GM10248 (cell line): ENCODE measurements at regions not wholly inside any gene's neighbourhood (a gene's known extent, or its start where the extent isn't known, plus 50 kb on each side); places are given as distances from the start of the nearest gene placed in this dataset.
"Not testable (repeated sequence)": the region's sequence is repeated elsewhere in the genome, so short reads cannot be mapped to it uniquely, and the experiment has no call there.

ENCODE experiments used
- CTCF ChIA-PET: fragments of 300-600 bp; sonication (Branson Sonifier 250); formaldehyde crosslinking; extraction: SDS; loops from one replicate; lab custom pipeline; 2021; ENCODE audit warnings: antibody characterized with exemption; lab: Yijun Ruan, JAX
- POLR2A ChIA-PET: fragments of 350-650 bp; sonication (Branson Sonifier 250); formaldehyde crosslinking; extraction: SDS; loops from one replicate; lab custom pipeline; 2020; ENCODE audit warnings: antibody characterized with exemption; lab: Yijun Ruan, JAX
- DNase-seq: peaks from one replicate; pipeline ENCODE4 v3.0.0; 2012; ENCODE audit errors: extremely low spot score
- CTCF ChIP-seq: IDR thresholded peaks from 2 replicates; pipeline ENCODE4 v1.5.1; 2012; ENCODE audit warnings: mild to moderate bottlenecking, low read depth; ENCODE audit errors: extremely low read depth, missing control alignments, control extremely low read depth

GRCh38 chr11:42975180-42975529 lies 336.6 kb upstream of the API5 start:
- no peak for DNase-seq
- no peak for TF ChIP-seq CTCF
- CTCF ChIA-PET = interaction anchor here (1.2 kb wide), 1 partner anchor 24 kb away, joined by 4 read pairs; no protein-coding TSS in a partner anchor
- POLR2A ChIA-PET = no interaction called here

- TF ChIP-seq CTCF = no peak
- DNase-seq = no peak
- ChIA-PET CTCF (no interaction called here), POLR2A (no interaction called here)
Measured at GRCh38 chr11:42976636-42977217, 335.1 kb upstream of the API5 start.

DNA sequence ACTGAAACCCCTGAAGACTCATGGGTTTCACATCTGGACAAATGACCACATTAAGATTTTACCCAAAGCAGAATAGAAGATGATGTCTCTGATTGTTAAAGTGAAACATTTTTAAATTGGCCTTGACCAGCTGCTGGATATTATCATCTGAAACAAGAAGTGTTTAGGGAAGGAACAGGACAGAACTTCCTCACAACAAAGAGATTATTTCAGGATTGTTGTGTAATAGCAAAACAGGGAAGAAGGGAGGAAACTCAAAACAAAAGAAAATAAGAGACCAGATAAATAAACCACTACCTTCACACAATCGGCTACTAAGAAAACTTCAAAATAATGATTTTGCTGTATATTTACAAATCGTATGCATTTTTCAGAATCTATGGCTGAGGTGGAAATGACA lies 319.2 kb upstream of the API5 start:
- POLR2A ChIA-PET = no interaction called here

DNA sequence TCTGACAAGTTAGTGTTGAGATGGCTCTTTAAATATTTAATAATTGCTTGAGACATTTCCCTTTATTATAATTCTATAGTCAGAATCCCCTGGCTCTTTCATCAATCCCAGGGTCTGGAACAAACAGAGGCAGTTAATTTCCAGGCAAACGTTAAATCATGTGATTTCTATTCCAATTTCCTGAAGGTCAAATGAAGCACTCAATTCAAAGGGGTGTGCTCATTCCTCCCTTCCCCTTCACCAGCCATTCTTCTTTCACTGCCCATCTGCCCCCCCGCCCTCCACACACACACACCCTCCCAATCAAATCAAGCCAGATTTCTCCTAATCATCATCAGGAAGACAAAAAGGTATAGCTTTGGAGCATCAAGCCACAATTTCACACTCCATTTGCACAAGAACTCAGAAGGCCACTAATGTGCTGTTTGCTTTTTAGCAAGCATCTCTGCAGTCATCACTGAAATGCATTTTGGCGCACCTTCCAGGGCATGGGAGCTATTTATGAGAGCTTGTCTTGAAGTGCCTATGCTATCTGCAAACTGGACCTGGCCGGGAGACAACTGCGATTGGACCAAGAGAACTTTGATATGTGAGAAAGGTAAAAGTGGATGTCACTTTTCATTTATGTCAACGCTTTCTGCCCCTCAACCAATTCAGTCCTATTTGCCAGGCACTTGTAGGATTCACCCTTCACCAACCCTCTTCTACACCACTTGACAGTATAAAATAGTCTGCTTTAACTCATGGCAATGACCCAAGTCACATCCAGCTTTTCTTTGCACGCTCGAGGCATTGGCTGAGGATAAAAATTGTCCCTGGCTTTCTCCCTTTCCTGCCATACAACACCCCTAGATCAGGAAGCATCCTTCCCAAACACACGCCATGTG lies 315.1 kb upstream of the API5 start:
- CTCF ChIA-PET = no interaction called here
- POLR2A ChIA-PET = no interaction called here
- TF ChIP-seq CTCF = no peak
- no peak for DNase-seq

More for the DNA sequence above, 319.2 kb upstream of the API5 start:
- no peak for TF ChIP-seq CTCF
- DNase-seq = no peak
- CTCF ChIA-PET = no interaction called here

DNA sequence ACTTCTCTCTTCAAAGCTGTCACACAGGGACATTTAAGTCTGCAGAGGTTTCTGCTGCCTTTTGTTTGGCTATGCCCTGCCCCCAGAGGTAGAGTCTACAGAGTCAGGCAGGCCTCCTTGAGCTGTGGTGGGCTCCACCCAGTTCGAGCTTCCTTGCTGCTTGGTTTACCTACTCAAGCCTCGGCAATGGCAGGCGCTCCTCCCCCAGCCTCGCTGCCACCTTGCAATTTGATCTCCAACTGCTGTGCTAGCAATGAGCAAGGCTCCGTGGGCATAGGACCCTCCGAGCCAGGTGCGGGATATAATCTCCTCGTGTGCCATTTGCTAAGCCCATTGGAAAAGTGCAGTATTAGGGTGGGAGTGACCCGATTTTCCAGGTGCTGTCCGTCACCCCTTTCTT lies 306.9 kb upstream of the API5 start:
- CTCF ChIA-PET, POLR2A ChIA-PET, DNase-seq: not testable (repeated sequence)

GRCh38 chr11:43010042-43010441 lies 301.8 kb upstream of the API5 start:
- ChIA-PET CTCF (no interaction called here), POLR2A (no interaction called here)
- no peak for DNase-seq
- no peak for TF ChIP-seq CTCF

DNA sequence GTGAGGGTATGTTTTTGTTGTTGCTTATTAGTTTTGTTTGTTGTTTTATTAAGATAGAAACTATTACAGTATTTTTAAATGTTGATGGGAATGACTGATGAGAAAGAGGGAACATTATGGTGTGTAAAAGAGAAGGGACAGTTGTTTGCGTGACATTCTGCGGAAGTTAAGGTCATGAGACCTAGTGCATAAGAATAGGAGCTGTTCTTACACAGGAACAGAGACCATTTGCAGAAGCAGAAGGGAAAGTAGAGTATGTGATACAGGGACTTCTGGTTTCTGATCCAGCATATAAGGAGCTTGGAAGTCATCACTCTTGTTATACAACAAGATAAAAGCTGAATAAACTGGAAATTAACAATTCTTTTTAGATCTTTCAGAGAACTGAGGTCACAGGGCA lies 299.2 kb upstream of the API5 start:
- ChIA-PET POLR2A (no interaction called here), CTCF (no interaction called here)
- TF ChIP-seq CTCF = no peak
- DNase-seq = no peak
